Neural cell (in vitro differentiated cells): ENCODE measurements at regions not wholly inside any gene's neighbourhood (a gene's known extent, or its start where the extent isn't known, plus 50 kb on each side); places are given as distances from the start of the nearest gene placed in this dataset.

Experiments
- H2AFZ ChIP-seq: fragments of 200-600, 300-800 bp; sonication (generic), shearing (Covaris generic); 2 replicates; pipeline ENCODE4 v1.6.0; 2014; ENCODE audit warnings: low read depth, mild to moderate bottlenecking, antibody characterized with exemption, low read length, moderate library complexity
- H3F3A ChIP-seq: fragments of 200-600 bp; shearing (Covaris generic); 2 replicates; pipeline ENCODE4 v1.6.1; 2016; ENCODE audit warnings: mild to moderate bottlenecking, moderate library complexity, mixed read lengths, antibody characterized with exemption, low read length; ENCODE audit not compliant: insufficient read depth, poor library complexity, severe bottlenecking
- H3K27ac ChIP-seq: fragments of 200-600, 300-800 bp; sonication (generic), shearing (Covaris generic); 2 replicates; pipeline ENCODE4 v1.5.1; 2014; ENCODE audit warnings: mild to moderate bottlenecking, low read length, moderate library complexity
- H3K27me3 ChIP-seq: fragments of 300-800, 200-600 bp; sonication (generic), shearing (Covaris generic); 2 replicates; pipeline ENCODE4 v1.6.0; 2014; ENCODE audit warnings: mild to moderate bottlenecking, low read depth, low read length, moderate library complexity; ENCODE audit not compliant: insufficient read depth
- H3K36me3 ChIP-seq: fragments of 300-800, 200-600 bp; sonication (generic), shearing (Covaris generic); 2 replicates; pipeline ENCODE4 v1.5.1; 2014; ENCODE audit warnings: mild to moderate bottlenecking, antibody characterized with exemption, low read length, moderate library complexity; ENCODE audit not compliant: insufficient read depth
- H3K4me2 ChIP-seq: fragments of 300-800, 200-600 bp; sonication (generic), shearing (Covaris generic); 2 replicates; pipeline ENCODE4 v1.6.0; 2014; ENCODE audit warnings: mild to moderate bottlenecking, low read length
- H3K4me3 ChIP-seq: fragments of 300-800, 200-600 bp; sonication (generic), shearing (Covaris generic); 2 replicates; pipeline ENCODE4 v1.5.1; 2014; ENCODE audit warnings: mild to moderate bottlenecking, low read length, moderate library complexity
- H3K79me2 ChIP-seq: fragments of 200-600 bp; shearing (Covaris generic); replicated peaks from 2 replicates; pipeline ENCODE4 v1.6.0; 2014; ENCODE audit warnings: mild to moderate bottlenecking, low read length, moderate library complexity; ENCODE audit not compliant: insufficient read depth
- H3K9ac ChIP-seq: fragments of 300-800, 200-600 bp; sonication (generic), shearing (Covaris generic); 2 replicates; pipeline ENCODE4 v1.6.1; 2016; ENCODE audit warnings: mild to moderate bottlenecking, low read length, mixed read lengths
- H3K9me2 ChIP-seq: fragments of 200-600 bp; shearing (Covaris generic); 2 replicates; pipeline ENCODE4 v1.6.1; 2016; ENCODE audit warnings: mild to moderate bottlenecking, low read length, mixed read lengths; ENCODE audit not compliant: insufficient read depth
- H3K9me3 ChIP-seq: fragments of 200-600, 300-800 bp; sonication (generic), shearing (Covaris generic); 2 replicates; pipeline ENCODE4 v1.6.1; 2016; ENCODE audit warnings: mild to moderate bottlenecking, mixed run types, low read length, moderate library complexity, mixed read lengths
- H4K20me1 ChIP-seq: fragments of 200-600 bp; shearing (Covaris generic); 2 replicates; pipeline ENCODE4 v1.6.1; 2016; ENCODE audit warnings: mild to moderate bottlenecking, mixed run types; ENCODE audit not compliant: insufficient read depth
- EP300 ChIP-seq: fragments of 450-650 bp; conservative IDR thresholded peaks from 2 replicates; pipeline ENCODE4 v1.6.1; 2014; ENCODE audit warnings: antibody characterized with exemption, mild to moderate bottlenecking, moderate library complexity; ENCODE audit not compliant: poor library complexity, severe bottlenecking
- EZH2 ChIP-seq: fragments of 200-600, 300-800 bp; shearing (Covaris generic), sonication (generic); IDR thresholded peaks from 2 replicates; pipeline ENCODE4 v1.6.1; 2014; ENCODE audit warnings: antibody characterized with exemption, low read length, borderline replicate concordance, mild to moderate bottlenecking; ENCODE audit not compliant: insufficient read depth, poor library complexity, severe bottlenecking
- MXI1 ChIP-seq: fragments of 450-650 bp; conservative IDR thresholded peaks from 2 replicates; pipeline ENCODE4 v1.6.1; 2014; ENCODE audit warnings: antibody characterized with exemption, mild to moderate bottlenecking; ENCODE audit not compliant: poor library complexity, severe bottlenecking
- POLR2AphosphoS5 ChIP-seq: IDR thresholded peaks from 2 replicates; pipeline ENCODE4 v1.6.1; 2012
- RAD21 ChIP-seq: fragments of 450-650 bp; conservative IDR thresholded peaks from 2 replicates; pipeline ENCODE4 v1.6.1; 2014; ENCODE audit warnings: antibody characterized with exemption, mild to moderate bottlenecking, moderate library complexity
- SMC3 ChIP-seq: fragments of 450-650 bp; conservative IDR thresholded peaks from 2 replicates; pipeline ENCODE4 v1.6.1; 2014; ENCODE audit warnings: antibody characterized with exemption, mild to moderate bottlenecking, moderate library complexity; ENCODE audit not compliant: poor library complexity
- TAF1 ChIP-seq: IDR thresholded peaks from 2 replicates; pipeline ENCODE4 v1.6.1; 2012; ENCODE audit warnings: low read depth
- TF ChIP-seq, protein P1 (sequence below): fragments of 450-650 bp; IDR thresholded peaks from 2 replicates; pipeline ENCODE4 v1.5.1; 2014; ENCODE audit warnings: antibody characterized with exemption, mild to moderate bottlenecking, moderate library complexity; ENCODE audit not compliant: poor library complexity, severe bottlenecking
- TF ChIP-seq, protein P2 (sequence below): IDR thresholded peaks from 2 replicates; pipeline ENCODE4 v1.6.1; 2012; ENCODE audit warnings: borderline replicate concordance

DNA sequence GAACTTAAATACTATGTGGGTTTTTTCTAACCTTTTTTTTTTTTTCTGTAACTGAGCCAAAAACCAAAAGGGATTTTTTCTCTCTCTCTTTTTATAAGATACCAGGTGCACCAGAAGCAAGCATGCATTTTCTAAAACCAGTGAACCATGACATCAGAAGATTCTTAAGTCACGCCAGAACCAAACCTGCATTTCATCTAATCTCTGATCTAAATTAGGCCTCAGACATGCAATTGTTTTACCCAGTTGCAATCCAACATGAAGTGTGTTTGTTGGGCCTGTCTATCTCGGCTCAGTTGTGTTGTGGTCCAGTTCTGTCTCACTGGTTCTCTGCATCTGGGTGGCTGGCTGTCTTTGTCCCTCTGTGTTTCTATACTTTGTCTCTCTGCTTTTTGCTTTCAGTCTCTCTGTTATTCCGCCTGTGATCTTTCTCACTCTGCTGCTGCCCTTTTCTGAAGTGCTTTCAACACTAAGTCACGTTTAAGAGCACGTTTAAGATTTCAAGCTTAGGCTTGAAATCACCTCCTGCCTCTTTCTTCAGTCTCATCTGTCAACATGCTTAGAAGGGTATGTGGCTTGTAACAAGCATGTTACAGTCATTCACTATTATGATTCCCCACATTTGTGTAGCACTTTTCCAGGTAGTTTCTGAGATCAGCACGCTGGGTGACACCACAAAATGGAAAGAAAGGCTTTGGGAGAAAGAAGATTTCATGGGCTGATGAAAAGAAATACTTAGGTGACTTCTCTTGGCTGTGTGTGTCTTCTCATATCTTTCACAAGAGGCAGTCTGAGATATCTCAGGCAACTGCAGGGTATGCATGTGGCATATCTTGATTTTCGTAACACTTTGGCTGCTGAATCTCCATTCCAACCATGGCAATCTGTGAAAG is 488.9 kb downstream of the SHISA9 start:
- peaks cover 15% of the 10 kb centered on the region for H3K9me3 ChIP-seq
- no peaks in the 10 kb centered on the region for H3K36me3 ChIP-seq
- no peaks in the 10 kb centered on the region for H3K79me2 ChIP-seq
- no peak overlapping the region for H3K9ac ChIP-seq
- no peaks in the 10 kb centered on the region for H3K27me3 ChIP-seq
- H3K4me2 ChIP-seq, result no peak overlapping the region
- H3K9me2 ChIP-seq, result no peaks in the 10 kb centered on the region
- H3F3A ChIP-seq, result no peaks in the 10 kb centered on the region
- H3K4me3 ChIP-seq, result no peak overlapping the region
- TF ChIP-seq EP300 (no peak), EZH2 (no peak), MXI1 (no peak), SMC3 (no peak), RAD21 (no peak)
- no peak overlapping the region for H2AFZ ChIP-seq
- no peaks in the 10 kb centered on the region for H4K20me1 ChIP-seq
- H3K27ac ChIP-seq, result no peak overlapping the region

DNA sequence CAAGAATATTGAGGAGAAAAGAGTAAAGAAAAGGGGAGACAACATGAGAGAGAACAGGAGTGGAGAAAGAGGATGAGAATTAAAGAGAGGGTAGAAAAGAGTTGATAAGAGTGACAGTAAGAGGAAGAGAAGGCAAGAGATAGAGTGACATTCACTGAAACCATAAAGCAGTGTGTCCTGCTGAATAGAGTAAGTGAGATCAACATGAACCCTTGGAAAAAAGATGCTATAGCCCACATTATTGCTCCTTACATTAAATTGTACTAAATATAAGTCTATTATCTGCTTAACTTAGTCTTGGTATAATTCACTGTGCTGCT is 489.5 kb downstream of the SHISA9 start:
- Histone ChIP-seq H3K79me2 (no peaks in the 10 kb centered on the region), H3K36me3 (no peaks in the 10 kb centered on the region)

More for the DNA sequence above, 489.5 kb downstream of the SHISA9 start:
- Histone ChIP-seq H4K20me1 (no peaks in the 10 kb centered on the region), H3K27me3 (no peaks in the 10 kb centered on the region), H3K9me3 (peaks cover 10% of the 10 kb centered on the region), H2AFZ (no peak overlapping the region), H3K4me3 (no peak overlapping the region), H3K9me2 (no peaks in the 10 kb centered on the region), H3K27ac (no peak overlapping the region), H3K9ac (no peak overlapping the region), H3F3A (no peaks in the 10 kb centered on the region), H3K4me2 (no peak overlapping the region)
- no peak for TF ChIP-seq EP300
- TF ChIP-seq EZH2, result no peak
- TF ChIP-seq, protein P1, sequence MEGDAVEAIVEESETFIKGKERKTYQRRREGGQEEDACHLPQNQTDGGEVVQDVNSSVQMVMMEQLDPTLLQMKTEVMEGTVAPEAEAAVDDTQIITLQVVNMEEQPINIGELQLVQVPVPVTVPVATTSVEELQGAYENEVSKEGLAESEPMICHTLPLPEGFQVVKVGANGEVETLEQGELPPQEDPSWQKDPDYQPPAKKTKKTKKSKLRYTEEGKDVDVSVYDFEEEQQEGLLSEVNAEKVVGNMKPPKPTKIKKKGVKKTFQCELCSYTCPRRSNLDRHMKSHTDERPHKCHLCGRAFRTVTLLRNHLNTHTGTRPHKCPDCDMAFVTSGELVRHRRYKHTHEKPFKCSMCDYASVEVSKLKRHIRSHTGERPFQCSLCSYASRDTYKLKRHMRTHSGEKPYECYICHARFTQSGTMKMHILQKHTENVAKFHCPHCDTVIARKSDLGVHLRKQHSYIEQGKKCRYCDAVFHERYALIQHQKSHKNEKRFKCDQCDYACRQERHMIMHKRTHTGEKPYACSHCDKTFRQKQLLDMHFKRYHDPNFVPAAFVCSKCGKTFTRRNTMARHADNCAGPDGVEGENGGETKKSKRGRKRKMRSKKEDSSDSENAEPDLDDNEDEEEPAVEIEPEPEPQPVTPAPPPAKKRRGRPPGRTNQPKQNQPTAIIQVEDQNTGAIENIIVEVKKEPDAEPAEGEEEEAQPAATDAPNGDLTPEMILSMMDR, result no peak
- TF ChIP-seq, protein P2, sequence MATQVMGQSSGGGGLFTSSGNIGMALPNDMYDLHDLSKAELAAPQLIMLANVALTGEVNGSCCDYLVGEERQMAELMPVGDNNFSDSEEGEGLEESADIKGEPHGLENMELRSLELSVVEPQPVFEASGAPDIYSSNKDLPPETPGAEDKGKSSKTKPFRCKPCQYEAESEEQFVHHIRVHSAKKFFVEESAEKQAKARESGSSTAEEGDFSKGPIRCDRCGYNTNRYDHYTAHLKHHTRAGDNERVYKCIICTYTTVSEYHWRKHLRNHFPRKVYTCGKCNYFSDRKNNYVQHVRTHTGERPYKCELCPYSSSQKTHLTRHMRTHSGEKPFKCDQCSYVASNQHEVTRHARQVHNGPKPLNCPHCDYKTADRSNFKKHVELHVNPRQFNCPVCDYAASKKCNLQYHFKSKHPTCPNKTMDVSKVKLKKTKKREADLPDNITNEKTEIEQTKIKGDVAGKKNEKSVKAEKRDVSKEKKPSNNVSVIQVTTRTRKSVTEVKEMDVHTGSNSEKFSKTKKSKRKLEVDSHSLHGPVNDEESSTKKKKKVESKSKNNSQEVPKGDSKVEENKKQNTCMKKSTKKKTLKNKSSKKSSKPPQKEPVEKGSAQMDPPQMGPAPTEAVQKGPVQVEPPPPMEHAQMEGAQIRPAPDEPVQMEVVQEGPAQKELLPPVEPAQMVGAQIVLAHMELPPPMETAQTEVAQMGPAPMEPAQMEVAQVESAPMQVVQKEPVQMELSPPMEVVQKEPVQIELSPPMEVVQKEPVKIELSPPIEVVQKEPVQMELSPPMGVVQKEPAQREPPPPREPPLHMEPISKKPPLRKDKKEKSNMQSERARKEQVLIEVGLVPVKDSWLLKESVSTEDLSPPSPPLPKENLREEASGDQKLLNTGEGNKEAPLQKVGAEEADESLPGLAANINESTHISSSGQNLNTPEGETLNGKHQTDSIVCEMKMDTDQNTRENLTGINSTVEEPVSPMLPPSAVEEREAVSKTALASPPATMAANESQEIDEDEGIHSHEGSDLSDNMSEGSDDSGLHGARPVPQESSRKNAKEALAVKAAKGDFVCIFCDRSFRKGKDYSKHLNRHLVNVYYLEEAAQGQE, result no peak
- TF ChIP-seq MXI1, result no peak
- TF ChIP-seq TAF1, result no peak
- TF ChIP-seq RAD21, result no peak
- TF ChIP-seq SMC3, result no peak
- TF ChIP-seq POLR2AphosphoS5, result no peak
